Brain microvascular endothelial cell (primary cell): ENCODE measurements at regions not wholly inside any gene's neighbourhood (a gene's known extent, or its start where the extent isn't known, plus 50 kb on each side); places are given as distances from the start of the nearest gene placed in this dataset.

Experiments used
- DNase-seq: peaks from one replicate; pipeline ENCODE4 v3.0.0-alpha.2; 2020
- H3K27ac ChIP-seq: fragments of 250-450 bp; sonication (Bioruptor Pico); 2 replicates; pipeline ENCODE4 v1.5.1; 2020; ENCODE audit warnings: mild to moderate bottlenecking, moderate library complexity
- H3K27me3 ChIP-seq: fragments of 250-450 bp; sonication (Bioruptor Pico); replicated peaks from 2 replicates; pipeline ENCODE4 v1.5.1; 2020; ENCODE audit warnings: mild to moderate bottlenecking
- H3K36me3 ChIP-seq: fragments of 250-450 bp; sonication (Bioruptor Pico); replicated peaks from 2 replicates; pipeline ENCODE4 v1.5.1; 2020; ENCODE audit warnings: mild to moderate bottlenecking
- H3K4me3 ChIP-seq: 2 replicates; pipeline ENCODE4 v1.5.1; 2011; ENCODE audit warnings: low read depth, mild to moderate bottlenecking, control low read depth, low read length, moderate library complexity
- CTCF ChIP-seq: IDR thresholded peaks from 2 replicates; pipeline ENCODE4 v1.5.1; 2011; ENCODE audit warnings: low read depth, mild to moderate bottlenecking, moderate library complexity, low read length, control low read depth, inconsistent platforms; ENCODE audit errors: missing control alignments
- in situ Hi-C: cut with HindIII; loops from 2 replicates; pipeline ENCODE4 v1.10.0; 2017; ENCODE audit warnings: low sequenced_read_pairs, low pct_ligation_motif_present

DNA sequence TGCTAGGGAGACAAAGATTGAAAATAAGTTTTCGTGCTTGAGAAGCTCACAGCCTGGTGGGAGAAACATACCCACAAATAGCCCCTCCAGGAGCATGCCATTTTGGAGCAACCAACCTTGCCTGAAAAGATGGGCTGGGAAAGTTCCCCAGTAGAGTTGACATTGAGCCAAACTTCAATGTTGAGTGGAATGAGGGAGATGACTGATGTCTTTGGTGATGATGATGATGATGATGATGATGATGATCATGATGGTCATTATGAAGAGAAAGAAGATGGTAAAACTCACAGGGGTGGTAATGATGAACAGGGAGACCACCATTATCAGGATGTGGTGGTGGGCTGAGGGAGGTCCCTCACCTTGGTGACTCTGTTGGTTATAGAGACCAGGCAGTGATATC, 50.1 kb upstream of the ADRA1D start:
- DNase-seq, result no peak
- Histone ChIP-seq H3K27me3 (no peaks in the 10 kb centered on the region), H3K4me3 (no peak overlapping the region), H3K27ac (no peak overlapping the region), H3K36me3 (no peaks in the 10 kb centered on the region)
- TF ChIP-seq CTCF, result no peak
- in situ Hi-C loops, result no loop called here
